B cell (primary cell): ENCODE measurements at regions not wholly inside any gene's neighbourhood (a gene's known extent, or its start where the extent isn't known, plus 50 kb on each side); places are given as distances from the start of the nearest gene placed in this dataset.

Experiments
- EZH2 ChIP-seq: IDR thresholded peaks from 2 replicates; pipeline ENCODE4 v1.6.1; 2012; ENCODE audit warnings: borderline replicate concordance, low read depth, mild to moderate bottlenecking, moderate library complexity, low read length; ENCODE audit not compliant: insufficient read depth, poor library complexity, severe bottlenecking
- TF ChIP-seq, protein P1 (sequence below): fragments of 200-600 bp; IDR thresholded peaks from one replicate; pipeline ENCODE4 v1.8.0; 2022; ENCODE audit warnings: antibody characterized with exemption, mild to moderate bottlenecking

GRCh38 chr10:85447690-85448089, 918.9 kb downstream of the GRID1 start:
- TF ChIP-seq, protein P1, sequence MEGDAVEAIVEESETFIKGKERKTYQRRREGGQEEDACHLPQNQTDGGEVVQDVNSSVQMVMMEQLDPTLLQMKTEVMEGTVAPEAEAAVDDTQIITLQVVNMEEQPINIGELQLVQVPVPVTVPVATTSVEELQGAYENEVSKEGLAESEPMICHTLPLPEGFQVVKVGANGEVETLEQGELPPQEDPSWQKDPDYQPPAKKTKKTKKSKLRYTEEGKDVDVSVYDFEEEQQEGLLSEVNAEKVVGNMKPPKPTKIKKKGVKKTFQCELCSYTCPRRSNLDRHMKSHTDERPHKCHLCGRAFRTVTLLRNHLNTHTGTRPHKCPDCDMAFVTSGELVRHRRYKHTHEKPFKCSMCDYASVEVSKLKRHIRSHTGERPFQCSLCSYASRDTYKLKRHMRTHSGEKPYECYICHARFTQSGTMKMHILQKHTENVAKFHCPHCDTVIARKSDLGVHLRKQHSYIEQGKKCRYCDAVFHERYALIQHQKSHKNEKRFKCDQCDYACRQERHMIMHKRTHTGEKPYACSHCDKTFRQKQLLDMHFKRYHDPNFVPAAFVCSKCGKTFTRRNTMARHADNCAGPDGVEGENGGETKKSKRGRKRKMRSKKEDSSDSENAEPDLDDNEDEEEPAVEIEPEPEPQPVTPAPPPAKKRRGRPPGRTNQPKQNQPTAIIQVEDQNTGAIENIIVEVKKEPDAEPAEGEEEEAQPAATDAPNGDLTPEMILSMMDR: no peak
- TF ChIP-seq EZH2: no peak
